K562 (cell line): ENCODE measurements at regions not wholly inside any gene's neighbourhood (a gene's known extent, or its start where the extent isn't known, plus 50 kb on each side); places are given as distances from the start of the nearest gene placed in this dataset.

Source experiments
- YY1 ChIP-seq, 3 experiments: IDR thresholded peaks; 2 replicates each; pipeline ENCODE4 v1.6.1; 2011; ENCODE audit warnings: low read length in 2 of 3, mild to moderate bottlenecking in 2 of 3, moderate library complexity in 2 of 3, borderline replicate concordance in 1 of 3, control low read depth in 1 of 3, low read depth in 1 of 3; ENCODE audit not compliant: insufficient read depth in 3 of 3, insufficient replicate concordance in 2 of 3, control insufficient read depth in 1 of 3, insufficient read length in 1 of 3; ENCODE audit errors: extremely low read depth in 1 of 3
- ZNF609 ChIP-seq: sonication (generic); formaldehyde crosslinking; IDR thresholded peaks from 2 replicates; pipeline ENCODE4 v1.8.1; 2023; ENCODE audit warnings: missing genetic modification reagents, mild to moderate bottlenecking, borderline replicate concordance

DNA sequence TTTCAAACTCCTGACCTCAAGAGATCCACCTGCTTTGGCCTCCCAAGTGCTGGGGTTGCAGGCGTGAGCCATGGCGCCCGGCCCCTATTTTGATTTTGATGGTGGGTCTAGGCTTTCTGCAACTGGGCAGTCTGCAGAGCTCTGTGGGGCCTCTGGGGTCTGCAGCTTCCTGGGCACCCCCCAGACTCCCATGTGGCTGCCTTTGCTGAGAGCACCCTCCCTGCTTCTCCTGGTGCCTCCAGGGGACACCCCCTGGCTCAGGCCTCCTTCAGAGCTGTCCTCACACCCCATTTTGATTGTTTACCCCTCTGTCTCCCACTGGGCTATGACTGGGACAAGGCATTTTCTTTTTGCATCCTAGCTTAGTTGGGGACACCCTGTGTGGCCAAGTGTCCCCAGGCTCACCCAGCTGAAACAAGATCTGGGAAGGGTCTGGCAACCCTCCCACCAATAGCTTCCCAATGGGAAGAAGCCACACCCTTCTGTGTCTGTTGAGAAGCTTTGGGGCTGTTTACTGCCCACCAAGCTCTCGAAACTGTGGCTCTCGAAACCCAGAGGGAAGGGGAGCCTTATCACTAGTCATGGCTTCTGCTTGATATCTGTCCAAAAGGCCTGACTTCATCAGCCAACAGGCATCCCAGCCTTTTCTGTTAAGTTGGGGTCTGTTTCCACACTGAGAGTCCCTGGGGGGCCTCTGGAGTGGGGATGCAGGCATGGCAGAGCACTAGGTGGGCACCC is 204.4 kb upstream of the IER5L start:
- TF ChIP-seq YY1 (IDR thresholded peaks at IDR 0.05; ENCODE audit: borderline replicate concordance in 1 of 3, control insufficient read depth in 1 of 3, extremely low read depth in 1 of 3, insufficient read depth in 3 of 3, insufficient read length in 1 of 3, insufficient replicate concordance in 2 of 3, low read depth in 1 of 3, low read length in 2 of 3) (no peak), ZNF609 (no peak)
